OCI-LY3 (cell line): ENCODE measurements at regions not wholly inside any gene's neighbourhood (a gene's known extent, or its start where the extent isn't known, plus 50 kb on each side); places are given as distances from the start of the nearest gene placed in this dataset.

Experiments used
- H2AFZ ChIP-seq: fragments of 200-600, 300-600 bp; shearing (Covaris generic); 2 replicates; pipeline ENCODE4 v1.6.0; 2014; ENCODE audit warnings: antibody characterized with exemption, low read depth, low read length
- H3K27ac ChIP-seq: fragments of 200-600, 300-600 bp; sonication (generic); 2 replicates; pipeline ENCODE4 v1.5.1; 2014; ENCODE audit warnings: mild to moderate bottlenecking, low read length, moderate library complexity, mixed read lengths
- H3K27me3 ChIP-seq: fragments of 200-600, 300-600 bp; sonication (generic); 2 replicates; pipeline ENCODE4 v1.6.1; 2014; ENCODE audit warnings: low read depth, low read length, mixed read lengths
- H3K36me3 ChIP-seq: fragments of 200-600, 300-600 bp; sonication (generic); replicated peaks from 2 replicates; pipeline ENCODE3; 2014; ENCODE audit warnings: low read depth, low read length, mixed read lengths
- H3K4me1 ChIP-seq: fragments of 300-600, 200-600 bp; sonication (generic); 2 replicates; pipeline ENCODE4 v1.6.1; 2014; ENCODE audit warnings: low read length, mixed read lengths
- H3K4me2 ChIP-seq: fragments of 200-600, 300-600 bp; sonication (generic); 2 replicates; pipeline ENCODE4 v1.6.1; 2014; ENCODE audit warnings: low read length, mixed read lengths
- H3K4me3 ChIP-seq: fragments of 300-600, 200-600 bp; sonication (generic); 2 replicates; pipeline ENCODE4 v1.5.1; 2014; ENCODE audit warnings: antibody characterized with exemption, mild to moderate bottlenecking, low read length, moderate library complexity
- H3K79me2 ChIP-seq: fragments of 300-600, 200-600 bp; shearing (Covaris generic); 2 replicates; pipeline ENCODE4 v1.6.1; 2014; ENCODE audit warnings: mild to moderate bottlenecking, low read length, mixed read lengths
- H3K9ac ChIP-seq: fragments of 300-600, 200-600 bp; shearing (Covaris generic); 2 replicates; pipeline ENCODE4 v1.6.0; 2014; ENCODE audit warnings: mild to moderate bottlenecking, low read length, moderate library complexity
- H3K9me3 ChIP-seq: fragments of 200-600, 300-600 bp; shearing (Covaris generic); 2 replicates; pipeline ENCODE4 v1.6.1; 2014; ENCODE audit warnings: low read length, mixed read lengths; ENCODE audit not compliant: insufficient read depth
- H4K20me1 ChIP-seq: fragments of 200-600, 300-600 bp; sonication (generic); 2 replicates; pipeline ENCODE4 v1.6.1; 2016; ENCODE audit warnings: low read length, mixed read lengths; ENCODE audit not compliant: insufficient read depth
- CTCF ChIP-seq: fragments of 200-600, 300-600 bp; sonication (generic); IDR thresholded peaks from 2 replicates; pipeline ENCODE4 v1.5.1; 2014; ENCODE audit warnings: antibody characterized with exemption, low read length, low read depth
- EZH2phosphoT487 ChIP-seq: fragments of 200-600 bp; shearing (Covaris generic); IDR thresholded peaks from 2 replicates; pipeline ENCODE4 v1.6.1; 2018; ENCODE audit warnings: antibody characterized with exemption, mixed run types, low read depth

- Histone ChIP-seq H3K36me3 (no peaks in the 10 kb centered on the region), H3K4me1 (no peaks in the 10 kb centered on the region), H3K79me2 (no peaks in the 10 kb centered on the region), H3K27ac (no peak overlapping the region), H3K9ac (no peak overlapping the region), H3K27me3 (no peaks in the 10 kb centered on the region), H3K4me2 (no peak overlapping the region), H4K20me1 (no peaks in the 10 kb centered on the region), H3K4me3 (no peak overlapping the region), H2AFZ (no peak overlapping the region), H3K9me3 (no peaks in the 10 kb centered on the region)
- TF ChIP-seq EZH2phosphoT487 (no peak), CTCF (no peak)
Measured at GRCh38 chr4:62269918-62270317, 1069.8 kb downstream of the ADGRL3 start.

- H3K4me1 ChIP-seq: no peaks in the 10 kb centered on the region
- H3K4me2 ChIP-seq: no peak overlapping the region
- H3K36me3 ChIP-seq: no peaks in the 10 kb centered on the region
- H3K9ac ChIP-seq: no peak overlapping the region
- H3K27ac ChIP-seq: no peak overlapping the region
- no peaks in the 10 kb centered on the region for H3K79me2 ChIP-seq
- TF ChIP-seq EZH2phosphoT487: no peak
- TF ChIP-seq CTCF: no peak
- no peaks in the 10 kb centered on the region for H3K9me3 ChIP-seq
- H4K20me1 ChIP-seq: no peaks in the 10 kb centered on the region
- no peaks in the 10 kb centered on the region for H3K27me3 ChIP-seq
- no peak overlapping the region for H2AFZ ChIP-seq
- no peak overlapping the region for H3K4me3 ChIP-seq
Measured at GRCh38 chr4:62263454-62263853, 1063.3 kb downstream of the ADGRL3 start.

- Histone ChIP-seq H3K27me3 (no peaks in the 10 kb centered on the region), H3K4me1 (no peaks in the 10 kb centered on the region), H3K27ac (no peak overlapping the region), H3K4me2 (no peak overlapping the region), H2AFZ (no peak overlapping the region), H3K4me3 (no peak overlapping the region), H3K9ac (no peak overlapping the region), H3K9me3 (no peaks in the 10 kb centered on the region), H4K20me1 (no peaks in the 10 kb centered on the region), H3K36me3 (no peaks in the 10 kb centered on the region), H3K79me2 (no peaks in the 10 kb centered on the region)
- no peak for TF ChIP-seq EZH2phosphoT487
- no peak for TF ChIP-seq CTCF
Measured at GRCh38 chr4:62262676-62263075, 1062.5 kb downstream of the ADGRL3 start.

GRCh38 chr4:62260254-62260653 is 1060.1 kb downstream of the ADGRL3 start:
- no peak overlapping the region for H3K9ac ChIP-seq
- no peaks in the 10 kb centered on the region for H3K9me3 ChIP-seq
- TF ChIP-seq CTCF: no peak
- no peaks in the 10 kb centered on the region for H3K79me2 ChIP-seq
- H3K36me3 ChIP-seq: no peaks in the 10 kb centered on the region
- H3K4me3 ChIP-seq: no peak overlapping the region
- no peak overlapping the region for H3K27ac ChIP-seq
- no peak overlapping the region for H3K4me2 ChIP-seq
- H3K27me3 ChIP-seq: no peaks in the 10 kb centered on the region
- no peak overlapping the region for H2AFZ ChIP-seq
- no peaks in the 10 kb centered on the region for H4K20me1 ChIP-seq
- no peaks in the 10 kb centered on the region for H3K4me1 ChIP-seq
